ENCODE measurements at regions not wholly inside any gene's neighbourhood (a gene's known extent, or its start where the extent isn't known, plus 50 kb on each side); places are given as distances from the start of the nearest gene placed in this dataset.

- no peak for DNase-seq
Observed at GRCh38 chrX:39756086-39756883, 341.5 kb downstream of the BCOR start.

DNA sequence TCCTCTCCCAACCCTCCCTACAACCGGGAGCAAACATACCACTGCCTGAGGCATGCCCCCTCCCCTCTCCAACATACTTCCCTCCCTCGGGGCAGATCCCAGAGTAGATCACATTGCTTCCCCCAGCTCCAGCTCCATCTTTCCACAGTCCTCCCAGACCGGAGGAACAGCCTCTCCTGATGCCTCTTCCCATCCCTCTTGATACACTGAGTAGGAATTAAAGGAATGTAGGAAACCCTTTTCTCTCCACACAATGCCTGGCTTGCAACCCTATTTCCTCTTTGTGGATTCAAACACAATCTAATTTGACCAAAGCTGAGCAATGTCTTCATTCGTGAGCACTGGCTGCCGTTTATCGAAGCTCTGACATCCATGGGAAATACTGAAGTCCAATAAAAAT, 339.8 kb downstream of the BCOR start:
- no peak for DNase-seq

- DNase-seq, result no peak
Observed at GRCh38 chrX:39758791-39759525, 338.8 kb downstream of the BCOR start.

DNA sequence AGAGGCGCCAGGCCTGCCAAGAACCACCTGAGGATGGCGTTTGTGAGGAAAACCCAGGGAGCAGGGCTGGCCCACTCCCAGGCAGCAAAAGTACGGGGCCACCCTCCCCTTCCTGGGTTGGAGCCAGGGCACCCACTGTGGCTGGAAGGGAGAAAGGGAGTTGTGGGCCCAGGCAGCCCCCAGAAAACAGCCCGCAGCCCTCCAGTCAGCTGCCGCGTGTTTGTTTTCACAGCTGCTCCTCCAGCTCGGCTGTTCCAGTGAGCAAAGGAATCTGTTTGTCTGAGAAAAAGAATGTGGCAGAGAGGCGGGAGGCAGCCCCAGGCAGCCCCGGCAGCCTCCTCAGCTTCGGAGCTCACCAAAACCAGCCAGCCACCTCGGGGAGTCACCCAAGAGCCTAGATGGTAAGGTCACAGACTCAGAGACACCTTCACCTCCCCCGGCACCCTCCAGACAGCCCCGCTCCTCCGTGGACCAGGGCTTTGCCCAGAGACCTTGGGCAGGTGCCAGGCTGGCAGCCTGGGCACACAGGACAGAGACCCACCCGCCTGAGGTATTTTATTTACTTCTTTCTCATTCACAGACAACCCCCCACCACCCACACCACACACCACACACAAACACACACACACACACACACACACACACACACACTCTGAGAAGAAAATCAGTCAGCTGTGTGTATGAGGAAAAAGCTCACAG, 338.1 kb downstream of the BCOR start:
- no peak for DNase-seq

DNA sequence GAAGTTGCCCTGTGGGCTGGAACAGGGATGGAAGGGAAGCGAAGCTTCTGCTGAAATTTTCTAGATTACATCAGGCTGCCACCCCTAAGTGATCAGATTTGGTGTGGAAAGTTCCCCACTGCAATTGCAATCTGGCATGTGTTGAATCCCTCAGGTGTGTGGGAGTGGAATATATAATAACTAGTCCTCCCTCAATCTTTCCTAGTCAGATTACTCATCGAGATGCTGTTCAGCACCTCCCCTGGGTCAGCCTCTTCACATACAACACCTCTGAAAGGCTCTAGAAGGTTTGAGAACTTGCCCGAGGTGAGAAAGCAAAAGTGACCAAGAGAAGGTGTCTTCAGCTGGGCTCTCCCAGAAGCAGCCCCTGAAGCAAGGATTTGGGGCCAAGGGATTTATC, 336.8 kb downstream of the BCOR start:
- DNase-seq, result no peak

DNA sequence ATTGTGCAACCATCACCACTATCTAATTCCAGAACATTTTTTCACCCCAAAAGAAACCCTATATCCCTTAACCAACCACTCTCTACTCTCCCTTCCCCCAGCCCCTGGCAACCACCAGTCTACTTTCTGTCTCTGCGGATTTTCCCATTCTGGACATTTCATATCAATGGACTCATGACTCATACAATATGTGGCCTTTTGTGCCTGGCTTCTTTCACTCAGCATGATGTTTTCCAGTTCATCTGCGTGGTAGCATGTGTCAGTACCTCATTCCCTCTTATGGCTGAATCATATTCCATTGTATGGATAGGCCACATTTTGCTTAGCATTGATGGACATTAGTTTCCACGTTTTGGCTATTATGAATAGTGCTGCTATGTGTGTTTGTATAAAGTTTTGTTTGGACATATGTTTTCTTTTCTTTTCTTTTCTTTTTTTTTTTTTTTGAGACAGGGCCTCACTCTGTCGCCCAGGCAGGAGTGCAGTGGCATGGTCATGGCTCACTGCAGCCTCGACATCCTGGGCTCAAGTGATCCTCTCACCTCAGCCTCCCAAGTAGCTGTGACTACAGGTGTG, 335.4 kb downstream of the BCOR start:
- no peak for DNase-seq

- peak; percentile 15 for DNase-seq
Observed at GRCh38 chrX:39764441-39764914, 333.3 kb downstream of the BCOR start.

DNA sequence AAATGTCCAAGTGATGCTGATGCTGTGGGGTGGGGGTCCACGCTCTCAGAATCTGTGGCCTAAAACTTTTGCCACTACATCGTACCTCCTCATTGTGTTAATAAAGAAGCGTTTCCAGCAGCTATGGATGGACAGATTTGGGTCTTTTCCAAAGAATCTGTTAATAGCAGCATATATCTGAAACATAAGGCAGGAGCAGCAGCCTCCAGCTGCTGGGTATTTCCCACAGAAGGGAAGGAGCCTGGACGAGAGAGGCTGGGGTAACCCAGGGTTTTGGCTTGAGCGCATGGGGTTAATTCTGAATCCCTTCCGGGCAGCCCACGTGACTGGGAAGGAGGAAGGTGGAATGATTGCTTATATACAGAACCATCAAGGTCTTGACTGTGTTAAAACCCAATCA, 332.4 kb downstream of the BCOR start:
- no peak for DNase-seq

DNA sequence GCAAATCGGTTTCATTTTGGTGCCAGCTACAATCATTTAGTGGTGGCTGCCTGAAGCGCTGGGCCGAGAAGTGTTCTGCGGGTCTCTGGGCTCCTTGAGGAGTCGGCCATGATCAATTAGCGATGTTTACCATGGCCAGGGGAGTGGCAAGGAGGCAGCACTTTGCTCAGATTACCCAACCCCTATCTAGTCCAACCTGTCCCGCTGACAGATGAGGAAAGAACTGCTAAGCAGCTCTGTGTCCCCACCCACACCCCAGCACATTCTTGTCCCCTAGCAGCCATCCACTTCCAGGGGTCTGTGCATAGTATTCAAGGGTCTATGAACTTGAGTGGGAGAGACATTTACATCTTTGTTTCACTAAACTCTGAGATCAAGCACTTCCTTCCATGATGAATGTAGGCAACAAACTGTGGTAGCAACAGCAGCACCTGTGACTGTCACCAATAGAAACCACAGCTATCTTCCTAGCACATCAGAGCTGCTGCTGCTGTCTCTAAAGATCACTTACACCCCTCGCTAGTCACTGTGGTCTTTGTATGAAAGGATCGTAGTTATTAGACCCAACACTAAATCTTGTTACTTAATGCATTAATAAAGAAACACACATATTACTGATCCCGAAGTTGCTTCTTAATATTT, 331.6 kb downstream of the BCOR start:
- no peak for DNase-seq

DNA sequence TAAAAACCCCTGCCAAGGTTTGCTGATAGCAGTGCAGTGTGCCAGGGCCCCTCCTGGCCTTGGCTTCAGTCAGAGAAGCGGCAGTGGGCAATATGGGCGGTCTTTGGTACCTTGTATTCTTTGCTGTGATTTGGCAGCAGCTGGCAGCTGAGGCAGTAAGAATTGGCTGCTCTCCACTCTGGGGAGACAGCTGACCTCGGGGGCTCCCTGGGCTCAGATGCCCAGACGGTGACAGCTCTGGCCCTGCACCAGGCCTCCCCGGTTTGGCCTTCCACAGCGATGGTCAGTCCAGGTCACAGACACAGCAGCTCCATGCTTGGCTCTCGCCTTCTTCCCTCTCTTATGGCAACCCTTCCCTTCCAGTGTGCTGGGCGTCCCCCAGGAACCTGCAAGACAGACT, 330.9 kb downstream of the BCOR start:
- no peak for DNase-seq

GRCh38 chrX:39767446-39767845, 330.3 kb downstream of the BCOR start:
- no peak for DNase-seq

GRCh38 chrX:39769748-39770147, 328.0 kb downstream of the BCOR start:
- no peak for DNase-seq

DNA sequence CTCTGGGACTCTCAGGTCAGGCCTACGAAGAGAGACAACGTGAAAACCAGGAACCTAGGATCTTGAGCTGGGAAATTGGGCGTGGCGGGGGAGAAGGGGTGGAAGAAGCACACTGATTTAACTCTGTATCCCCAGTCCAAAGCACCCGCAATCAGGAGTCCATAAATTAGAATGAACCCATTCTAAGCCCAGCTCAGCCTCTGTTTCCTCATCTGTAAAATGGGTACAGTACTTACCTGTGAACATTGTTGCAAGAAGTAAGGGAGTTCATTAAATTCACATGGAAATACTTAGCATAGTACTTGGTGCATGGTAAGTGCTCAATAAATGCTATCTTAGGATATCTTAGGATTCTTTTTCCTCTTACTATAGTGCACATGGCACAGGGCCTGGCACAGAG, 326.7 kb downstream of the BCOR start:
- DNase-seq, result no peak

GRCh38 chrX:39772057-39772832, 325.5 kb downstream of the BCOR start:
- DNase-seq, result no peak

GRCh38 chrX:39773150-39773549, 324.6 kb downstream of the BCOR start:
- no peak for DNase-seq

- no peak for DNase-seq
Observed at GRCh38 chrX:39773923-39774773, 323.6 kb downstream of the BCOR start.

- no peak for DNase-seq
Observed at GRCh38 chrX:39774774-39775328, 322.9 kb downstream of the BCOR start.

- DNase-seq, result no peak
Observed at GRCh38 chrX:39777623-39778025, 320.1 kb downstream of the BCOR start.

GRCh38 chrX:39779952-39780783, 317.6 kb downstream of the BCOR start:
- DNase-seq, result no peak

GRCh38 chrX:39782276-39782675, 315.5 kb downstream of the BCOR start:
- no peak for DNase-seq

All from NCI-H2081 treated with DMSO at 0.1 percent for 48 hours (cell line).